ENCODE measurements at regions not wholly inside any gene's neighbourhood (a gene's known extent, or its start where the extent isn't known, plus 50 kb on each side); places are given as distances from the start of the nearest gene placed in this dataset.

DNA sequence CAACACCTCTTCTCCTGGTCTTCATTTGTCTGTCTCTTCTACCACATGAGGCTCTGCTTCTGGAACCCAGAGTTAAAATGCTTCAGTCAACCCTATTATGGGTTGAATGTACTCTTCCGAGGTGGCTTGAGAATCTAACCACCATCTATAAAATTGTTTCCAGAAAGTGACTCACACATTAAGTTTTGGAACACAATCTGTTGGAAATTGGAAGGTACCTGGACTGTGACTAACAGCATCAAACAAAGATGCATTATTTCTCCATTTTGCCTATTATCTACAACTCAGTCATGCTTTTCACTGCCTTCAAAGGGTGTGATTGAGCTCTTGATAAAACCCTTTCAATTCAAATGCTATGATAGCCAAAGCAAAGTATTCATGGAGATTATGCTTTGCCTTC is 499.0 kb upstream of the SEMA6D start:
- TF ChIP-seq, protein P1, sequence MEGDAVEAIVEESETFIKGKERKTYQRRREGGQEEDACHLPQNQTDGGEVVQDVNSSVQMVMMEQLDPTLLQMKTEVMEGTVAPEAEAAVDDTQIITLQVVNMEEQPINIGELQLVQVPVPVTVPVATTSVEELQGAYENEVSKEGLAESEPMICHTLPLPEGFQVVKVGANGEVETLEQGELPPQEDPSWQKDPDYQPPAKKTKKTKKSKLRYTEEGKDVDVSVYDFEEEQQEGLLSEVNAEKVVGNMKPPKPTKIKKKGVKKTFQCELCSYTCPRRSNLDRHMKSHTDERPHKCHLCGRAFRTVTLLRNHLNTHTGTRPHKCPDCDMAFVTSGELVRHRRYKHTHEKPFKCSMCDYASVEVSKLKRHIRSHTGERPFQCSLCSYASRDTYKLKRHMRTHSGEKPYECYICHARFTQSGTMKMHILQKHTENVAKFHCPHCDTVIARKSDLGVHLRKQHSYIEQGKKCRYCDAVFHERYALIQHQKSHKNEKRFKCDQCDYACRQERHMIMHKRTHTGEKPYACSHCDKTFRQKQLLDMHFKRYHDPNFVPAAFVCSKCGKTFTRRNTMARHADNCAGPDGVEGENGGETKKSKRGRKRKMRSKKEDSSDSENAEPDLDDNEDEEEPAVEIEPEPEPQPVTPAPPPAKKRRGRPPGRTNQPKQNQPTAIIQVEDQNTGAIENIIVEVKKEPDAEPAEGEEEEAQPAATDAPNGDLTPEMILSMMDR (IDR thresholded peaks at IDR 0.05; ENCODE audit: insufficient read depth, low read depth, low read length, missing control alignments): no peak
- DNase-seq (ENCODE audit: low read depth): no peak

DNA sequence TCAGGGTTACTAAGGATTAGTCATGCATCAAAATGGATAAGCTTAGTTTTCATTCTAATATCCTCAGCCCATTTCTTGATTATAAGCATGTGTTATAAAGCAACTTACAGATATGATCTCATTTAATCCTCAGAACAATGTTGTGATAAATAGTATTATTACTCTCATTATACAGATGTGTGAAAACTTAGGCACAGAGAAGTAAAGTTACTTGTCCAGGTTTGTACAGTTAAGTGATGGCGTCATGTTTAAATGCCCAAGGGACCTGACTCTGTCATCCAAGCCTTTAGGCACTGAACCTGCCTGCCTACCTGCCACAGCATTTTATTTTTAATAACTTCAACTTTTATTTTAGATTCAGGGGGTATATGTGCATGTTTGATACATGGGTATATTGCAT is 472.9 kb upstream of the SEMA6D start:
- no peak overlapping the region for H3K4me3 ChIP-seq (ENCODE audit: low read depth, low read length)
- DNase-seq (ENCODE audit: low read depth): no peak
- TF ChIP-seq, protein P1 (IDR thresholded peaks at IDR 0.05; ENCODE audit: insufficient read depth, low read depth, low read length, missing control alignments): no peak

More for the DNA sequence above, 499.0 kb upstream of the SEMA6D start:
- H3K4me3 ChIP-seq (ENCODE audit: low read depth, low read length): no peak overlapping the region

DNA sequence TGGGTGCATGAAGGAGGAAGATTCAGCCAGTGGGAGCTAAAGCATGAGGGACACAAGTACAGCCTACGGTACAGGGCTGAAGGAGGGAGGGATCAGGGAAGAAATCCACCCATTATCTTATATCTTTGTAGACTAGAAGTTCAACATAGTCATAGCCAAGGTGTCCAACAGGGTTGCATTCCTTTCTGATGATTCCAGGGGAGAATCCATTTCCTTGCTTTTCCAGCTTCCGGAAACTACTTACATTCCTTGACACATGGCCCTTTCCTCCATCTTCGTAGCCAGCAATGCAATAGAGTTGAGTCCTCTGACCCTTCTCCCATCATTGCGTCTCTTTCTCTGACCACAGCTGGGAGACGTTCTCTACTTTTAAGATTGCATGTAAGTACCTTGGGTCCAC is 471.0 kb upstream of the SEMA6D start:
- no peak for DNase-seq (ENCODE audit: low read depth)
- H3K4me3 ChIP-seq (ENCODE audit: low read depth, low read length): no peak overlapping the region
- TF ChIP-seq, protein P1 (IDR thresholded peaks at IDR 0.05; ENCODE audit: insufficient read depth, low read depth, low read length, missing control alignments): no peak

DNA sequence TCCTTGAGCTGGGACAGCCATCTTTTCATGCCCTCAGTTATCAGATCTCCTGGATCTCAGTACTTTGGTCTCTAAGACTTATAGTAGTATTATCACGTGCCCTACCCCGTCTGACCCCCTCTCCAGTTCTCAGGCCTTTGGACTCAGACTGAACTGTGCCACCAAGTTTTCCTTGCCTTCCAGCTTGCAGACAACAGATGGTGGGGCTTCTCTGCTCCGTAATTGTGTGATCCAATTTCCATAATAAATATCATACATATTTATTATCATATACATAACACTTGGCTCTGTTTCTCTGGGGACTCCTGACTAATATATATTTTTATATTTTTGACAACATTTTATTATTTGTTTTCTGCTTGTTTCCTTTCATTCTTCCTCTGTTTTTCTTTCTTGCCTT is 458.8 kb upstream of the SEMA6D start:
- TF ChIP-seq, protein P1 (IDR thresholded peaks at IDR 0.05; ENCODE audit: insufficient read depth, low read depth, low read length, missing control alignments): no peak

DNA sequence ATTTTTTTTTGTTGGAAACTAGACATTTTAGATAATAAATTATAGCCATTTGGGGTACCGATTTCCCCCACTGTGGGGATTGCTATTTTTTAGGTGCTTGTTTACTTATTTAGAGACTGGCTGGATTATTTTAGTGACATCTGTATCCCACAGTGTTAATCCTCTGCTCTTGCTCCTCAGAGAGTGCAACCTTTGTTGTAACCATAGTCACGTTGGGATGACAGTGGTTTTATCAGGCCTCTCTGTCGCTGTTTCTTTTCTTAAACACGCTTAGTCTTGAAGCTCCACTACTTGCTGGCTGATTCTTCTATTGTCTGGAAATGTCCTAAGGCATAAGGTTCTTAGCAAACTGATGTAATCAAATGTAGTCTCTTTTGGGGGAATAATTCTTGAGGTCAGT is 451.6 kb upstream of the SEMA6D start:
- DNase-seq (ENCODE audit: low read depth): no peak
- TF ChIP-seq, protein P1 (IDR thresholded peaks at IDR 0.05; ENCODE audit: insufficient read depth, low read depth, low read length, missing control alignments): no peak
- H3K4me3 ChIP-seq (ENCODE audit: low read depth, low read length): no peak overlapping the region

More for the DNA sequence above, 458.8 kb upstream of the SEMA6D start:
- DNase-seq (ENCODE audit: low read depth): no peak
- H3K4me3 ChIP-seq (ENCODE audit: low read depth, low read length): no peak overlapping the region

DNA sequence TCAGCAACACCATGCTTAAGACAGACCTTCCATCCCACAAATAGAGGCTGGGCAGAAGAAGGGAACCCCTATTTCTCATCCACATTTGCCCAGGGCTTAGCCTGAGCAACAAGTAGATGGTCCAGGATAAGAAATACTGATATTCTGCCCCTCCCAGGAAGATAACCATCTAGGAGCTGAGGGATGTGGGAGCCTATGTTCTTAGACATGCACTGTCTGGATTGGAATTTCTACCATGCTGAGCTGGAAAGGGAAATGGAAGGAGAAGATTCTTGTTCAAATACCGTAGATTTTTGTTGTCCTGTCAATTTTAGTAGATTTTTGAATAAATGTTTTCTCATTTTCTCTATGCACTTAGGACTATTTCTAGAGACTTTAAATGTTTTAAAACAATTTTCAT is 450.7 kb upstream of the SEMA6D start:
- no peak overlapping the region for H3K4me3 ChIP-seq (ENCODE audit: low read depth, low read length)
- TF ChIP-seq, protein P1 (IDR thresholded peaks at IDR 0.05; ENCODE audit: insufficient read depth, low read depth, low read length, missing control alignments): no peak
- no peak for DNase-seq (ENCODE audit: low read depth)

DNA sequence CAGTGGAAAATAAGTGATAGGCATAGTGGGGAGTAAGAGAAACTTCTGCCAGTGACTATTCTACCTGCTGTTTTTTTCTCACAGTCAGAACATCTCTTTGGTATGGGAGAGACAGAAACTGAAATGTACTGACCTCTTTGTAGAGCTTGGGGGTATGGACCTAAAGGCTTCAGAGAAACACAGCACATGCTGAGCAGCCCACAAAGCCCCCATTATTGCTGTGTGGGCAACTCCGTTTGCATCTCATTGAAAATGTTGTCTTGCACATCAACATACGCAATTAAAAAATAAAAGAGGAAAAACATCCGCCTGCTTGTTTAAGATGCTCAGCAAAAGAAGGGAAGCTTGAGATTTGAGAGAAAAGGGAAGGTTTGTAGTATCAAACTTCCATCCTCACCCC is 443.4 kb upstream of the SEMA6D start:
- DNase-seq (ENCODE audit: low read depth): no peak
- no peak overlapping the region for H3K4me3 ChIP-seq (ENCODE audit: low read depth, low read length)
- TF ChIP-seq, protein P1 (IDR thresholded peaks at IDR 0.05; ENCODE audit: insufficient read depth, low read depth, low read length, missing control alignments): no peak
